M059J (cell line): ENCODE measurements at regions not wholly inside any gene's neighbourhood (a gene's known extent, or its start where the extent isn't known, plus 50 kb on each side); places are given as distances from the start of the nearest gene placed in this dataset.
A peak's percentile ranks its signal among the peaks of the same experiment; 100 is the strongest.

Experiments
- DNase-seq: peaks from one replicate; pipeline ENCODE4 v3.0.0-alpha.2; 2012; ENCODE audit warnings: low read depth

DNA sequence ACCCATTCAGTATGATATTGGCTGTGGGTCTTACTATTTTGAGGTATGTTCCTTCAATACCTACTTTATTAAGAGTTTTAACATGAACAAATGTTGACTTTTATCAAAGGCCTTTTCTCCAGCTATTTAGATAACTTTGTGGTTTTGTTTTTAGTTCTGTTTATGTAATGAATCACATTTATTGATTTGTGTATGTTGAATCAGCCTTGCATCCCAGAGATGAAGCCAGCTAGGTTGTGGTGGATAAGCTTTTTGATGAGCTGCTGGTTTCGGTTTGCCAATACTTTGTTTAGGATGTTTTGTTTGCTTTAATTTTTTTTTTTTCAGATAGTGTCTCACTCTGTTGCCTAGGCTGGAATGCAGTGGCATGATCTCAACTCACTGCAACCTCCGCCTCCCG lies 609.0 kb upstream of the COX7C start:
- DNase-seq, result no peak

DNA sequence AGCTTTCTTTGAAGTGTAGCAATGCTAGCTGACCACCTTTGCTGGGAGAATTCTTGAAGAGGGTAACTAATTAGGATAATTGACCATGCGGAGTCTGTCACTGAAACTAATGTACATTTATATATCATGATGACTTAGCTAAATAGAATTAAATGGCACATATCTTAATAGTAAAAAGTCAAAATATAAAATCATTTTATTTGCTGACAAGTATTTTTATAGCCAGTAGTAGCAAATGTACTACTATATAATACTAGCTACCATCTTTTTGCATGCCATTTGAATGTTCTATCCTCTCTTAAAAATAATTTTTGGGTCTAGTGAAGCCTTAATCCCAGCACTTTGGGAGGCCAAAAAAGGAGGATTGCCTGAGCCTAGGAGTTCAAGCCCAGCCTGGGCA lies 605.8 kb upstream of the COX7C start:
- DNase-seq, result no peak

DNA sequence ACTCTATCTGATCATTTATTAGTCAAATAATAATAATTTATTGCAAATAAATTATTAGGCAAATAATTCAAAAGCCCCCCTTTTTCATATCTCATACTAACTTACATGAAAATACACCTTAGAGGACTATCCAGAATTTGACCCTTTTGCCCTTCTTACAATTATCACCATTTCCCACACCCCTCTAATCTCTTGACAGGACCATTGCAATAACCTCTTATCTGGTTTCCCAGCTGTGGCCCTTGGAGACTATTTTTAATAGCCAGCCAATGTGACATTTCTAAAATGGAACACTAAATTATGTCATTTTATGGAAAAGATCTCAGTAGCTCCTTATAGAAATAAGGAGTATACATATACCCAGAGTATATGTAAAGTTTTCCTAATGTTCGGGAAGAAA lies 588.4 kb upstream of the COX7C start:
- no peak for DNase-seq

DNA sequence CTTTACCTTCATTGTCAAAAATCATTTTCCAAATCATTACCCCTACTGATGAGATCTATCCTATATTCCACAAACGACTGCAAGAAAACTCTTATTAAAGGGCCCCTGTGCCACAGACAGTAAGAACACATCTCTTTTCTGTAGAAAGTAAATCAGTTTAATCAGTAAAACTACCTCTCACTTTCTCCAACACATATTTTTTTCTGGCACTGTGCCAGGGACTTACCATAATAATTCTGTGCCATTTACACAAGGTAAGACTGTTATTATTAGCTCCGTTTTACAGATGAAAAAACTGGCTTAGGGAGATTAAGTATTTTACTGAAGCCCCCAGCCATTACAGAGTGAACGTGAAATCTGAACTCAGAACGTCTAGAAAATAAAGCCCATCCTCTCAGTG lies 587.0 kb upstream of the COX7C start:
- DNase-seq, result no peak

DNA sequence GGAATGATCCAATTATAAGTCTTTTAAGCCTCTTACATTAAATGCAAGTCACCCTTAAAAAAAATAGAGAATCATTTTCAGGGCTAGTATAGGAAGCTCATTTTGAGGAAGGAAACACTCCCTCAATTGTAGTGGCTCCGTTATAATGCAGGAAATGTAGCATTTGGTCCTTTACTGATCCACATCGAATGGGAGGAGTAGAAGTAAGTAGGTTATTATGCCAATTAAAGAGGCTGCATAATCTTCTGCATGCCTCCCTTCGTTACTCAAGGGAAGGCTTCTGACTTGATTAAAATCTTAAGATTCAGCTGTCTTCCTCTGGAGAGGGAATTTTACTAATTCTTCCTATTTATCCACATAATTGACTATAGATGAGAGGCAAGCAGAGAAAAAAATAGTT lies 579.2 kb upstream of the COX7C start:
- DNase-seq, result no peak

DNA sequence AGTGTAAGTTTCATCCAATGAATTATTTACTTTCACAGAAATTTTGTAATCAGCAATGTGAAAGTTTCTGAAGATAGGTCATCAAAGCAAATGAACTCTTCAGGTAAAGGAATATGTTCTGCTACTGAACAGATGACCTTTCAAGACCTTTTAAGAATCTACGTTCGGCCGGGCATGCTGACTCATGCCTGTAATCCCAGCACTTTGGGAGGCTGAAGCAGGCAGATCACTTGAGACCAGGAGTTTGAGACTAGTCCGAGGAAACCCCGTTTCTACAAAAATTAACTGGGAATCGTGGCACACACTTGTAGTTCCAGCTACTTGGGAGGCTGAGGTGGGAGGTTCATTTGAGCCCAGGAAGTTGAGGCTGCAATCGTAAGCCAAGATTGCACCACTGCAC lies 578.4 kb upstream of the COX7C start:
- DNase-seq, result no peak

DNA sequence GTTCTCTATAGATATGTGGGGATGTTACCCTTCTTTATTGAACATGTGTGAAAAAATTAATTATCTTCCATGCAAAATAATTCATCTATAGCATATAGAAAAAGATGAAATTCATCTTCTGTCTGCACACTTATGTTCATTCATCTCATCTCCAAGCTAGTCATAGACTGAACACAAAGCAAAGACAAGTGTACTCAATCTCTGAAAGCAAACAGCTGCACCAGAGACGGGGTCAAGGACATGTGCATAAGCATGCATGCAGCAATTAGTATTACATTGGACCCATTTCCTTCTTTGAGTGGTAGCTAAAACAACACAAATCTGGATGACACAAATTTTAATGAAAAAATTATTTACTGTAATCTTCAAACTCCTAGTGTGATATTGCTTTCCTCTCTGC lies 547.0 kb upstream of the COX7C start:
- no peak for DNase-seq

DNA sequence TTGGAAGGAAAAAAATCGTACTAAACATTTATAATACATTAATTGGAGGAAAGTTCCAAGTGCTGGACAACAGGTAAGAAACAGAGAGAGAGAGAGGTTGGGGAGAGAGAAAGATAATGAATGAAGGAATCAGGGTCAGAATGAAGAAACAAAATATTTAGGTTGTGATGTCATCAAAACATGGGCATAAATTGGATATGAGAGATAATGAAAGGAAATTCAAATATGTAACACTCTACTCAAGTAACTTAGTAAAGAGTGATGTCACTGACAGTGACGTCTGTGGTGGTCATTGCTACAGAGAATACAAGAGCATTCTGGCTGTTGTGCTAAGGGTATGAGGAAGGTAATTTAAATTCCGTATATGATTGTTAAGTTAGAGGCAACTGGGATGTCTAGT lies 543.4 kb upstream of the COX7C start:
- DNase-seq, result no peak

DNA sequence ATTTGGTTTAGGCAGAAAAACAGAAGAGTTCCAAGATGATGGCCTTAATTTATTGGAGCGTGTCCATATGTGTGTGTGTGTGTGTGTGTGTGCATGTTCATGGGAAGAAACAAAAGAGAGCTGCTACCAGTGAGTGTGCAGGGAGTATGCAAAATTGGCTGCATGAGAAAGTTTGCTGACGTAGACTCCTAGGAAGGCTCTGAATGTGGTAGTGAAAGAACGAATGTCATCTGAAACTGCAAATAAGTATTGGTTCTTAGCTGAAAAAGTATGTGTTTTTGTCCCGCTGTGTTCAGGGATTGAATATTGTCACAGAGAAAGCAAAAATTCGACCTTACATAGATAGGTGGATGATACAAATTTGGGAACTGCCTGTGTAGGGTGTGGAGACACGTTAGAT lies 542.6 kb upstream of the COX7C start:
- DNase-seq, result no peak

DNA sequence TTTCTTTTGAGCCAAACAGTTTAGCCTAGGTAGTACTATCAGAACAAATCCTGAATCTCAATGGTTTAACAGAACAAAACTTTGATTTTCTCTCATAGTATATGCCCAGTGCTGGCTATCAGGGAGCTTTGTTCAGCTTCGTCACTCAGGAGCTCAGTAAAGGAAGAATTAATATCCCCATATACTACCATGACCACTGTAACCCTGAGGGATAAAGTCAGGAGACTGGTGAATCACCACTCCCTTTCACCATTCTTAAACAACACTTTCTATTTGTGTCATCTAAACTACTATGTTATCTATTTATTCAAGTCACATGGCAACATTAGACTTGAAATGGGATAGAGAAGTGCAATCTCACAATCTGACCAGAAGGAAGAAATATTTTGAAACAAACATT lies 522.6 kb upstream of the COX7C start:
- no peak for DNase-seq

DNA sequence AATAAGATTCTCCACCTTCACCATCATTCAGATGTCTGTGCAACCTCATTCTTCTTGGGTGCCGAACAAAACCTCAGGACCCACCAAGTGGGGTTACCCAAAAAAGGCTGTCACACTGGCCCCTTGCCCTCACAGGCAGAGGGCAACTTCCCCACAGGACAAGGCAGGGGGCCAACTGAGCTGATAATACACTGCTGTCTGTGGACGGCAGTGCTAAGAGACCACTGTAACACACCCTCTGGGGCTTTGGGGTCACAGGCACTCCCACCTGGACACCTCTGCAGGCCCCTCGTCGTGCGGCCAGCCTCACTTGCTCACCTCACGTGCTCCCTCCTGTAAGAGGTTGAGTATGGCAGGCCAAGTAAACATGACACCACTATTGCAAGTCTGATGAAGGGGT lies 515.8 kb upstream of the COX7C start:
- DNase-seq, result no peak

DNA sequence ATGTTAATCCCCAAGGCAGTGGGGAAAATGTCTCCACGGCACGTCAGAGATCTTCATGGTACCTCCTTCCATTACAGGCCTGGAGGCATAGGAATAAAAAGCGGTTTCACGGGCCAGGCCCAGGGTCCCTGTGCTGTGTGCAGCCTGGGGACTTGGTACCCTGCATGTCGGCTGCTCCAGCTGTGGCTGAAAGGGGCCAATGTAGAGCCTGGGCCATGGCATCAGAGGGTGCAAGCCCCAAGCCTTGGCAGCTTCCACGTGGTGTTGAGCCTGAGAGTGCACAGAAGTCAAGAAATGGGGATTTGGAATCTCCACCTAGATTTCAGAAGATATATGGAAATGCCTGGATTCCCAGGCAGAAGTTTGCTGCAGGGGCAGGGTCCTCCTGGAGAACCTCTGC lies 508.9 kb upstream of the COX7C start:
- no peak for DNase-seq

DNA sequence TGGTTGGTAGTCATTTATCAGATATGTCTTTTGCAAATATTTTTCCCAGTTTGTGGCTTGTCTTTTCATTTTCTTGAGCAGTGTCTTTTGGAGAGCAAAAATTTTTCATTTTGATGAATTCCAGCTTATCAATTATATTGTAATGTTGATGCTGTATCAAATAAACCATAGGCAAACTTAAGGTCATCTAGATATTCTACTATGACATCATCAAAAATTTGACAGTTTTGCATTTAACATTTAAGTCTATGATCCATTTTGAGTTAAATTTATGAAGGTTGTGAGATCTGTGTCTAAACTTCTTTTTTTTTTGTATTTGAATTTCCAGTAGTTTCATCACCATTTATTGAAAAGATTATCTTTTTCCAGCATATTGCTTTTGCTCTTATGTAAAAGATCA lies 505.5 kb upstream of the COX7C start:
- DNase-seq, result no peak

DNA sequence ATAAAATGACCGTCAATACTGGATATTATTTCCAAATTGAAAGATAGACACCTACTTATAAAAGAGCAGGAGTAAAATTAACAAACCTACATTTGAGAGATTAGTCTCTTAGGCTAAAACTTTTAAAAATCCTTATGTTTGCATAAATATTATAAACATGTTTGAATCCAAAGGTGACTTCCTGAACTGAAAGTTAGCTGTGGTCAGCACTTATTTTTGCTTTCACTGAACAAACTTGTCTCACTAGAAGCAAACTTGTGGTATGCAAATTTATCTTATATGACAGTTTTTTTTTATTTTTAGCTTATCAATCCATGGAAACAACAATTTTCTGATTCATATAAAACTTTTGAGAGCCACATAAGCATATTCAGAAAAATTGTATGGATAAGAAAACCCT lies 502.6 kb upstream of the COX7C start:
- DNase-seq, result no peak

DNA sequence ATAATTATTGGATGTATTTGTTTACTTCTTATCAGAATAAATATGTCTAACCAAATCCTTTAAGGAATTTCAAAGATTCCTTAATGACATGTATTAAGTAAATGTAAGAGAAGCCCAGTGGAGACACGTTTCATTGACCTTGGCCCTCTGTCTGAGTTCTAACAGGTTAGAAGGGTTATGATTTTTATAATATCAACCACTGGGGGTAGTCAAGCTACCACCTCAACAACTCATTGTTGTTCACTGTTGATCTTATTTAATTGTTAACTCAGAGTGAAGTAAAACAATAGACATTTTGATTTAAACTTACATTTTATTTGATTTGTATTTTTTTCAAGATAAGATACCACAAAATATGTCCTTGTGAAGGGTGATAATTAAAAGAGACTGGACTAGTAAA lies 499.2 kb upstream of the COX7C start:
- DNase-seq, result no peak

DNA sequence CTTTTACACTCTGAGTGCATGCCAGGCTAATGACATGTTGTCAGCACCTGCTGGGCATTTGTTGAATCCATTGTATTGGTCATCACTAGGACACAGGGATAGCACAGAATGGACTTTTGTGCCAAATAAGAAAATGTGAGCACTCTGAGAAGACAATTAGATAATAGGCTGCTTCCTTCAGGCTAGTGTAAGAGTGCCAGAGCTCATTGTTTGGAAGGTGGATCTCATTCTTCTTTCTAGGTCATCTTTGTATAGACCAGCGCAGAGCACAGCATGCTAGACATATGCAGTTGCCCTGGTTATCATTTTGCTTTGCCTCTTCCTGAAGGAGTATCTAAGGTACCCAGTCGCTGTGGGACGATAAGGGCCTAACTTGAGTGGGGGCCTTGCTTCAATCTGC lies 493.4 kb upstream of the COX7C start:
- DNase-seq, result no peak

DNA sequence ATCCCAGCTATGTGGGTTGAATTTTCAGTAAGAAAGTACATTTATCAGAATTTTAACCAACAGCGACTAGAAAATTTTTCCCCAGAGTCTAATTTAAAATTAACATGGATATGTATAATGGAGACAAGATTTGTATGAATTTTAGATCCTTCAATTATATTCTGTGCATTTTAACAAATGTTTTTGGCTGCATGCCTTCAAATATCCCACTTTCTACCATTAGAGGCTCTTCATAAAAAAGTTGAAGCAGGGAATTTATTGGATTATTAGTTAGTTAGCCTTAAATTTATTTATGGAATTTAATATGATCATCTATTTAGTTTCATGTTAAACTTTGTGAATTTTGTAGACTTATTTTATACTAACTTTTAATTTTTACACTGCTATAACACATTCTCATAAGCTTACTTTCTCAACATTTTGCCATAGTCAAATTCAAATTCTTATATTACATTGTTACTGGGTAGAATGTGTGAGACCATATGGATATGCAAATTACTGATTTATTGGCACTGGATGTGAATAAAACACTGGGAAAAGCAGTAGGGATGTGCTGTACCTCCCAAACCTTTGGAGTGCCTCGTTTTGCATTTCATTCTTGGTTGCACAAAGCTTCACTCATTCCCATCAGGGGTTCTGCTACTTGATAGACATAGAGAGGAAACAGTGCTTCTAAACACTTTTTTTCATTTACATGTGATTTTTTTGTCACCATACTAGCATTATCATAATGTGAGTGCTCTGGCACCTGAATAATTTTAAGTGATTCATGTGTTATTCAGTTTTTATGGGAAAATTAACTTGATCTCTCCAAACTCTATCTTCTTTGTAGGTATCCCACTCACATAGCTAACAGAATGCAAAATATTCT lies 491.8 kb upstream of the COX7C start:
- DNase-seq, result no peak

DNA sequence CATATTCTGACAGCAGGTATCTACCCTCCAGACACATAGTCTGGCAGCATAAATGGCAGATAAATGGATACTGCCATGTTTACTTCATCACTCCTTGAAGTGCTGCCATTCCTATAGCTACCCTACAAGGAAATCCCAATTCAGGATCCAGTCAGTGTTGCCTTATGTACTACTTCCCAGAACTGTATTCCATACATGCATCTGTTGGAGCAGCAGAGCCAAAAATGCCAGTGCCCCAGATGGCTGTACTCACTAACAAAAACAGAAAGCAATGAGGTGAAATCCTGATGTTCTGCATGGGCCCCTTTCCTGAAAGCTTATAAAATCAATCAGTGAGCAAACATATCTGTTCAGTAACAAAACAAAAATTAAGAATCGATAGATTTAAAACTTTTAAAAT lies 490.0 kb upstream of the COX7C start:
- no peak for DNase-seq

DNA sequence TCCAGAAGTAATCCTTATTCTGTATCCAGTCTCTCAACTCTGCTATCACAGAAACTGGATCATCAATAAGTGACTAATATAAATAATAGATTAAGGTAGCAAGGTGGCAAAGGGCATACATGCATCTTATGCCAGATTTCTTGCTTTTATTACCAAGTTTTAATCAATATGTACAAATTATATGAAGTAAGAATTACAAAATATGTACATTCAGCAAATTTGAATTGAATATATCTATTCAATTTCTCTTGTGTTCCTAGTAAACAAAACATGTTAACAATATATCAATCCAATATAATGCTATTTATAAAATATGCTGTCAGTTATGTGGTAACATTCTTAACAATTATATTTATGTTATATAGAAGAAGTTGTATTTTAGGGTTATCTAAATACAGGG lies 488.7 kb upstream of the COX7C start:
- DNase-seq, result no peak

DNA sequence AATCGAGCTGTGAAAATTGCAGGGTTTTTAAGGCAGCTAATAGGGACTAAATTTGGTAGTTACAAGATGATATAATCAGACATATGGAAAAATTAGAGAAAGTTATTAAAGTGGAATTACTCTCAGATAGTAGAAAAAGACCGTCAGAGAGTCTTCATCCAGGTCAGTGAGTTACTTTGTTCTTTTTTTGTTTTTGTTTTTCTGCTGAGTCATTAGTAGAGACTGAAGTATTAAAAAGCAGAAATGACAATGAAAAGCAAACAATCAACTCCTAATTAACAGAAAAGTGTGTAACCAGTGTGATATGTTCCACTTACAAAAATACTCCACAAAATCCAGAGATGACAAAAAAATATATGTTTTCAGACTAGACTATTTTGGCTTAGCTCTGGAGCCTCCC lies 480.4 kb upstream of the COX7C start:
- no peak for DNase-seq

DNA sequence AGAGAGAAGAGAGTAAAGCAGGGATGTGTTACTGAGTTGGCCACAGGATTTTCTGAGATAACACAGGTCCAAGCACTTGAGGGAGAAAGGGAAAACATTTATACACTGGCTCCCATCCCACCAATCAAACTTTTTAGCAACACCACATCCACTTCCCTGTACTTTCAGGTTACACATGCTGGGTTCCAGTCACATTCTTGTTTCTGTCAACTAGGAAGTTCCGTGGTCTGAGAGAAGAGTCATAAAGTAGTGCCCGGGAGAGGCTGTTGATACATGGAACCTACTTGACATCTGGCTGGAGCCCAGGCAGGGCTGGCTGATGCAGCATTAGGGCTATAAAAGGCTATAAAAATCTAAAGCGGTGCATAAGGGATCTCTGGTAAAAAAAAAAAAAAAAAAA lies 473.9 kb upstream of the COX7C start:
- peak; percentile 2 for DNase-seq

DNA sequence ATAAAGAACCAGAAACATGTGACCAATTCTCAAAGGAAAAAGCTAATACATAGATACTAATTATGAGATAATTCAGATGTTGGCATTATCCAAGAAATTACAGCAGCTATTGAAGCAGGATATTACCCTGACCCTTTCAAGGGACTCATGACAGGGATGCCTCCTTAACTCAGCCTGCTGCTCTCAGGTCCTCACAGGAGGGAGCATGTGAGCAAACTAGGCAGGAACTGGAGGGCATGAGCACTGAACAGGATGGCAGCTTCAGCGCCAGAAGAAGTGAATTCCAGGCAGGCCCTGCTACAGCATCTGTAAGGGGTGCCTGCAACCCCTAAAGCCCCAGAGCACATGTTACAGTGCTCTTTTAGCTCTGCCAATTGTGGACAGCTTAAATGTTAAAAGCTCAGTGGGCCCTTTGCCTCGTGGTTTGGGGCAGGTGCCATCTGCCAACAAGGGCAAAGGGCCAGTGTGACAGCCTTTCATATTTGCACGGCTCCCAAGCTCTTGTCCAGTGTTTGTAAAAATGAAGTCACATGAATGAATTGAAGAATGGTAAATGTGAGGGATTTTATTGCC lies 464.7 kb upstream of the COX7C start:
- no peak for DNase-seq

DNA sequence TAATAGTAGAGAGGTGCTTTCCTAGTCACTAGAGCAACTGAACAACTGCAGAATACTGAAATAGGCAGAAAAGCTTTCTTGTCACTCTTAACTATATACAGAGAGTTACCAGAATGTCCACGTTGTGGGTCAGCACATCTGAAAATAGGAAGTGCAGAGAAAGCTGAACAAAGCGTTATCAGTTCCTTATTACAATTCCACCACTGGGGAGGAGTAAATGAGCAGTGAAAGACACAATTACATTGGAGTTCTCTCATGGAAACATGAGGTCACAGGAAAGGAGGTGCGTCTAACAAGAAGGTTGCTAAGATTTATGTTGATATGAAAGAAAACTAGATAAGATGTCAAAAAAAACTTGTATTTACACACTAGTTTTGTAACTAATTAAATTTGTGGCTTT lies 461.9 kb upstream of the COX7C start:
- DNase-seq, result no peak

DNA sequence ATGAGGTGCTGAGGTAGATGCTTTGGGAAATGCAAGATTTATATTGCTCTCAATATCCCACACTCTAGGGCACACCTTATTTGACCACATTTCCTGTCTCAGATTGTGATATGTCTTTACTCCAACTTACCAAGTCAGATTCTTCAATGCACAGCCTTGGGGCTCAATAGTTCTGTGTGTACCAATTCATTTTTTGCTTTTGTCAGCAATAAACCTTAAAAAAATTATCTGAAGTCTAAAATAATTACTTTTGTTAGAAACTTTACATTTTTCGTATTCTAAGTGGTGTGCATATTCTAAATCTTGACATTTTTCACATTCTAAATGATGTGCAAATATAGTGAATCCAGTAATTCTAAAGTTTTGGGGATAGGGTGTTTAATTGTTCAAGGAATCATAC lies 447.5 kb upstream of the COX7C start:
- DNase-seq, result no peak
